ENCODE measurements at regions not wholly inside any gene's neighbourhood (a gene's known extent, or its start where the extent isn't known, plus 50 kb on each side); places are given as distances from the start of the nearest gene placed in this dataset.
"Not testable (repeated sequence)": the region's sequence is repeated elsewhere in the genome, so short reads cannot be mapped to it uniquely, and the experiment has no call there.

DNA sequence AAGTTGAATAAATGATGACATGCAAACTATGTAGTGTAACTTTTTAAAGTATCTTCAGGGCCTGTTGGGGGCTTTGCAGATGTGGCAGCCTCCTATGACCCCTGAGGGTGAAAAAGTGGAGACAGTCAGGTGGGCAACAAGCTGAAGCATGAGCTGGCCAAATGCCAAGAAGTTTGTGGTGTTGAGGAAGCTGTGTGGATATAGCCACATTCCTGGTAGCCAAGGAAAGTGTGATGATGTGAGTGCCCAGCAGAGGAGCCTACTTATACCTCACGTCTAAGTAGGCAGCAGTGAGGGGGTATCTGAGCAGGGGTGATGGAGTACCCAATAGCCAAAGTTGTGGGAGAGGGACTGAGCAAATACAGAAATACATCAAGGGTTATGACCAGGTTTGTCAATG lies 621.2 kb upstream of the CDH6 start:
- DNase-seq, result no peak

DNA sequence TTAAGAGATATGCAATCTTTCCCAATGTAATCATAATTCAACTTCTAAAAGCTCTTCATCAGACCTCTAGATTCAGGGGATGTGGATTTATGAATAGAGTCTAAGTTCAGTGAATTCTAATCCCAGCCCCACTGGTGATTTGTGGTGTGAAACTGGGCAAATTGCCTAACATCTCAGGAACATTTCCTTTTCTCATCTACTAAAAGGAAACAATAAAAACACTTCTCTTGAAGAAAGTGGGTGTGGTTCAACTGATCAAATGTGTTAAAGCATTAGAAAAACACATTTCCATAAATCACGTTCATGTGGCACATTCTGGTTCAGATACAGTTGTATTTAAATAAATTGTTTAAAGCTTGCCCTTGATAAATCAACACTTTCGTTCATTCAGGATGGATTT lies 631.7 kb upstream of the CDH6 start:
- no peak for DNase-seq

DNA sequence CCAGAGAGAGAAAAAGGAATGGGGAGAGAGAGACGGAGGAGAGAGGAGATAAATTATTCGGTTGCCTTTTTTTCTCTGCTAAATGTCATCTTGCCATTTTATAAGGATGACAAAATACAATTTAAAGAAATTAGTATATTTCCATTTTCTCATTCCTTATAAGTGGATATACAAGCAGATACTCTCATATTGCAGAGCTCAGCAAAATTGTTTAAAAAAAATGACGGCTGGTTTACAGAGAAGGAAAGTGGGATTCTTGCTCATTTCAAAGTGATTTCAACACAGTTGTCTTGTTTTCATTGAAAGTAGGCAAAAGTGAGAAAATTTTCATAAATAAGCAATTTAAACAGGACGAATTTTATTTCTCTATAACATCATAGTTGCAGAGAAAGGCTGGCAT lies 641.9 kb upstream of the CDH6 start:
- no peak for DNase-seq

DNA sequence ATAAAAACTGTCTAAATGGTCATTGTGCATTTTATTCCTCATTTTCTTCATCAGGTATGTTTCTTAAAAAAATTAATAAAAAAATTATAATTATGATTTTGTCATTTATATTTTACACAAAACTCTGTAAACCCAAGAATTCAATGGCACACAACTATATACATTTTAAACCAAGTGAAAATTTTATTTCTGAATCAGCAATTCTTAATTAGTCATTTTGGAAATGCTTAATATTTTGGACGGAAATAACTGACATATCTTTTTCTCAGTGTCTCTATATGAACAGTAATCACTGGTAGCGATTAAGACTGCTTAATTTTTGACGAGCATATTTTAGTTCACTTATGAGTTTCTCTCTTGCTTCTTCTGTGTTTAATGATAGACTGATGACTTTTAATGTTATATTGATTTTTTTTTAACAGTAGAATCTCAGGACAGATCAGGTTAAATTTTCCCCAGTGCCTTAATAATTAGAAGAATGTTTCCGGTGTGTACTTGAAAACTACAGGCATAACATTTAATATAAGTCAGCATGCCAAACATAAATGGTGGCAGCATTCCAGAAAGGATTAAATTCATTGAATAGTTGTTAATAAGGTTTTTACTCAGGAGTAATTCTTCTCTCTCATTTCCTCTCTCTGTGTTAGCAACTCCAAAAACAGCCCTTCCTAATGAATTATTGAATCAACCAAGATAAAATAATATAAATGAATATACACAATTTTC lies 644.7 kb upstream of the CDH6 start:
- no peak for DNase-seq

DNA sequence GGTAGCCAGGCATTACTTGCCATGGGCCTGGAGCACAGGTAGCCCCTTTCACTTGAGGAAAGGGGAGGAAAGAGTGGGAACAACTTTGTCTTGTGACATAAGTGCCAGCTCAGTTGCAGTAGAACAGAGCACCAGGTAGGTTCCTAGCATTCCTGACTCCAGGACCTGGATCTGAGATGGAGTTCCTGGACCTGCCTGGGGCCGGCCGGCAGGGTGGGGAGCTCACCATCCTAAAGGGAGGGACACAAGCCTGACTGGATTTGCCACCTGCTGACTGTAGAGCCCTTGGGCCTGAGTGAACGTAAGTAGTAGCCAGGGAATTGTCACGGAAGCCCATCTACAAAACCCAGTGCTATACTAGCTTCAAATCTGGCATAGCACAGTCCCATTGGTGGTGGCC lies 653.3 kb upstream of the CDH6 start:
- DNase-seq, result no peak

DNA sequence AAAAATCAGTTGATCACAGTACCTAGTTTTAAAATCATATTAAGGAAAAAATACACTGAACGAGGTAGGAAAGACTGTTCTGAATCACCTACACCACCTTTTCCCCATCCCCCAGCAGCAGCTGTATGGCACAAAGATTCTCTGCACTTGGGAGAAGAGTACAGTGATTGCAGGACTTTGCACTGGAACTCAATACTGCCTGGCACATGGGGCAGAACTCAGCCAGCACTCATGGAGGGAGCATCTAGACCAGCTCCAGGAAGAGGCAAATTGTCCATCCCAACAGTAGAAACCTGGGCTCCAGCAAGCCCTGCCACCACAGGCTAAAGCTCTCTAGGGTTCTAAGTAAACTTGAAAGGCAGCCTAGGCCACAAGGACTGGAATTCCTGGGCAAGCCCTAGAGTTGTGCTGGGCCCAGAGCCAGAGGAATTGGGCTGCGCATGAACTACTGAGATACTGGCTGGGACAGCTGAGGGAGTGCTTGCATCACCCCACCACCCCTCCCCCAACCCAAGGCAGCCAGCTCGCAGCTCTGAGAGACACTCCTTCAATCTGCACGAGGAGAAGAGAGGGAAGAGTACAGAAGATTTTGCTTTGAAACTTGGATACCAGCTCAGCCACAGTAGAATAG lies 654.4 kb upstream of the CDH6 start:
- no peak for DNase-seq

DNA sequence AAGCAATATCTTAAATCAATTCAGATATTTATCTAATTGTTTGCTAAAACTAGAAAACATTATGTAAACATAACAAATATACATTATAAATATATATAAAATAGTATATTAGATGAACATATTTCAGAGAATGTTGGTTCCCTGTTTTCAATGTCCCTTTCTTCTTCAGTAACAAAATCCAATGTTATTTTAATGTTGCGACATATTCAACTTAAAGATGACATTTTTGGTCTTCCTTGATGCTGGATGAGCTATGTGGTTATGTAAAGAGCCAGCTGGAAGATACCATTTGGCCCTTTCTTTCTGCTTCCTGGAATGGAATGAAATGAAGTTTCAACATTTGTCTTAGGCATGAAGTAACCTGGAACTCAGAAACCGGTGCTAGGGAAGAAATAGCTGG lies 668.1 kb upstream of the CDH6 start:
- DNase-seq, result no peak

DNA sequence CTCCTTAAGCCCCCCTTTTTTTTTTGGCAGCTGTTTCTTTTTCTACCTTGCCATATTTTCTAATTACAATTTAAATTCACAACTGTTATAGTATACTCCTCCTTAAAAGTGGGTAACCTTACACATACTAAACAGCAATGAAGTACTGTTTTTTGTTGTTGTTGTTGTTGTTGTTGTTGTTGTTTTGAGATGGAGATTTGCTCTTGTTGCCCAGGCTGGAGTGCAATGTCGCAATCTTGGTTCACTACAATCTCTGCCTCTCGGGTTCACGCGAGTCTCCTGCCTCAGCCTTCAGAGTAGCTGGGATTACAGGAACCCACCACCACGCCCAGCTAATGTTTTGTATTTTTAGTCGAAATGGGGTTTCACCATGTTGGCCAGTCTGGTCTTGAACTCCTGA lies 669.1 kb upstream of the CDH6 start:
- no peak for DNase-seq

DNA sequence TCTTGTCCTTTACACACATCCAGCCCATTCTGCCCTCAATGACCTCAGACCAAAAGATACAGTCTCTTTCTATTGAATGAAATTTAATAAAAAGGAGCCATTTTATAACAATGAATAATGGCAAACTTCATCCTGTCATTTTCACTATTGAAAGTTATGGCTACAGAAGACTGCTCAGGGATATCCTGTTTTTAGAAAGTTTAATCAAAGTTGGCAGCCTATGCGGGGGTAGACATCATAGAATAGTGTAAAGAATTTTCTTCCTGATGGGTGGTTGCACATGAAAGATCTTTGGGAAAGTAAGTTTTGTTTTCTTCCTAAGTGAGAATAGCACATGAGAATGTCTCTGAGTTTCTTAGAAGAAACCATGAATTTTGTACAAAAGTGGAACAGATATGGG lies 670.4 kb upstream of the CDH6 start:
- no peak for DNase-seq

DNA sequence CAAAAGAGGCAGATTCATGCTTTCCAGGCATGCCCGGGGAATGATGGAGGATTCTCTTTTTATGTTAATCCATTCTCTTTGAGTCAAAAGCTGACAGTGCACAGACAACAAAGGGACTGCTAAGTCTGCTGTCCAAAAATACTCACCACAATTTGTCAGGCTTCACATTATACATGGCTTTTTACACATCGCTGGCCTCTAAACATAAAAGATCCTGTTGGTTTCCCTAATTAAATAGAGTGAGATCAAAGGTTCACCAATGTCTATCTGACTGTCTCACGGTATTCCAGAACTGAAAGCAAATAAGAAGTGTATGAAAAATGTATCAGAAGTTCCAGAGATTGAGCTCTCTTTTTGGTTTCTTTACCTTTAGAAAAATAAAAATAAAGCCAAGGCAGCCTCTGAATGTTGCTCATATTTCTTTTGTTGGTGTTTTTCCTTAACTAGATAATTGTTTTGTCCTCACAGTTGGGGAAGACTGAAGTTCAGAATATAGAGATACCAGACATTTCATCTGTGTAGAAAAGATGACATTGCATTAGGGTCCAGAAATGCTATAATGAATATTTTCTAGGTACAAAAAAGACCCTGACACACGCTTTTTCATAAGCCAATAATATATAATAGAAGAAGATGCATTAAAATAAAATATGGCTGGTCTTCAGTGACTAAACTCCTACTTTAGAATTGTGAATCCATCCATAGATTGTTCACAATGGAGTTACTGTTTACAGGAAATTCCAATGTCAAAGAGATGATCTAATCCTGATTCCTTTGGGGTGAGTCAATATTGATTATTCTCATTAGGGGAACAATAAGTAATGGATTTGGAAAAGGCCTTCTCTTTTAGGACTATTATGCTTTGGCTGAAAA lies 688.2 kb upstream of the CDH6 start:
- no peak for DNase-seq

DNA sequence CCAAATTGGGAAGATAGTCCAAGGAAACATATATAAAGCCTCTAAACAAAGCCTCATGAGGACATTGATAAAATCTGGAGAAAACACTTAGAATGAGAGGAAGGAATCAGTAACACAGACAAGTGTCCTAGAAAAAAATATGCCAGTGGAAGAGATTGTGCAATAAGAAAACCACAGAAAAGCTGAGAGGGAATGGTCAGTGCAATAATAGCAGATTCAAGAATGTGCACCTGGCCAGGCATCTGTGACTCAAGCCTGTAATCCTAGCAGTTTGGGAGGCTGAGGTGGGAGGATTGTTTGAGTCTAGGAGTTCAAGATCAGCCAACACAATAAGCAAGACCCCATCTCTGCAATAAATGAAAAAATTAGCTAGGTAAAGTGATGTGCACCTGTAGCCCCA lies 691.2 kb upstream of the CDH6 start:
- no peak for DNase-seq

DNA sequence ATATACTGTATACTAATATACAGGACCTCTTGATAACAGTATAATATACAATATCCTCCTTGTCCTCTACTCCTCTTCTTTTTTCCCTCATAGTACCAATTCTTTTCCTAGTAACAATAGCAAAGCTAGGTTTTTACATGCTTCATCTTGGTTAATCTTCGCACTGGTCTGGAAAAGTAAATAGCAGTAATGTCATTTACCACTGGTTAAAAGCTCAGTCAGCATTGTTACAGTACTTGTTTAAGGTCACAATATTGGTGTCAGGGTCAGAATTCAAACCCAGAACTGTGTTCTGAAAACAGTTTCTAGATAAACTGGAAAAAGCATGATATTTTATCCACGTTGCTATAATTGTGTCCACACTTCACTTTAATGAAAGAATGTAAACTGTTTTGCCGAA lies 692.4 kb upstream of the CDH6 start:
- no peak for DNase-seq

DNA sequence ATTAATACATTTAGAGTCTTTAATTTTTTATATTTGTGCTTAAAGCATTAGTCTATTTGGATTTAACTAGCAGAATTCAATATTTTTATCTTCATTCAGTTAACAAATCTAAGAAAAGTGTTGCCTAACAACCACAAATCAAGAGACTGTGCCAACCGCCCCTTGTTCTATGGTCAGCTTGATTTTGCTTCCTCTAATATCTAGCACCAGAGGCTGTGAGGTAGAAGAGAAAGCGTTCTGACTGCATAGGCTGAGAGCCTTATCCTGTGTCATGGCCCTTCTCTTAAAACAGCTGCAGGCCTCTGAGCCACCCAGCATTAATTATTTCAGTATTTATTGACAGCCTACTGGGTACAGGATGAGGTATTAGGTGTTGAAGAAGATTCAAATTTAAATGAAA lies 693.0 kb upstream of the CDH6 start:
- no peak for DNase-seq

DNA sequence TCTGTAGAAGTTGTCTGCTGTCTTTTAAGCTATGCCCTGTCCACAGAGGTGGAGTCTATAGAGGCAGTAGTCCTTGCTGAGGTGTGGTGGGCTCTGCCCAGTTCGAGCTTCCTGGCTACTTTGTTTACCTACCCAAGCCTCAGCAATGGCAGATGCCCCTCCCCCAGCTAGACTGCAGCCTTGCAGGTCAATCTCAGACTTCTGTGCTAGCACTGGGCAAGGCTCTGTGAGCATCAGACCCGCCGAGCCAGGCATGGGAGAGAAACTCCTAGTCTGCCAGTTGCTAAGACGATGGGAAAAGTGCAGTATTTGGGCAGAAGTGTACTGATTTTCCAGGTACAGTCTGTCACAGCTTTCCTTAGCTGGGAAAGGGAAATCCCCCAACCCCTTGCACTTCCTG lies 694.1 kb upstream of the CDH6 start:
- no peak for DNase-seq

DNA sequence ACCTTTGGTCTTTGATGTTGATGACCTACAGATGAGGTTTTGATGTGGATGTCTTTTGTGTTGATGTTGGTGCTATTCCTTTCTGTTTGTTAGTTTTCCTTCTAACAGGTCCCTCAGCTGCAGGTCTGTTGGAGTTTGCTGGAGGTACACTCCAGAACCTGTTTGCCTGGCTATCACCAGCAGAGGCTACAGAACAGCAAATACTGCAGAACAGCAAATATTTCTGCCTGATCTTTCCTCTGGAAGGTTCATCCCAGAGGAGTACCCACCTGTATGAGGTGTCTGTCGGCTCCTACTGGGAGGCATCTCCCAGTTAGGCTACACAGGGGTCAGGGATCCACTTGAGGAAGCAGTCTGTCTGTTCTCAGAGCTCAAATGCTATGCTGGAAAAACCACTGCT lies 694.5 kb upstream of the CDH6 start:
- DNase-seq, result no peak

DNA sequence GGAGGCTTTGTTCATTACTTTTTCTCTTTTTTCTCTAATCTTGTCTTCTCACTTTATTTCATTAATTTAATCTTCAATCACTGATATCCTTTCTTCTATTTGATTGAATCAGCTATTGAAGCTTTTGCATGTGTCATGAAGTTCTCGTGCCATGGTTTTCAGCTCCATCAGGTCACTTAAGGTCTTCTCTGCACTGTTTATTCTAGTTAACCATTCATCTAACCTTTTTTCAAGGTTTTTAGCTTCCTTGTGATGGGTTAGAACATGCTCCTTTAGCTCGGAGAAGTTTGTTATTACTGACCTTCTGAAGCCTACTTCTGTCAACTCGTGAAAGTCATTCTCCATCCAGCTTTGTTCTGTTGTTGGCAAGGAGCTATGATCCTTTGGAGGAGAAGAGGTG lies 695.0 kb upstream of the CDH6 start:
- not testable (repeated sequence) for DNase-seq

DNA sequence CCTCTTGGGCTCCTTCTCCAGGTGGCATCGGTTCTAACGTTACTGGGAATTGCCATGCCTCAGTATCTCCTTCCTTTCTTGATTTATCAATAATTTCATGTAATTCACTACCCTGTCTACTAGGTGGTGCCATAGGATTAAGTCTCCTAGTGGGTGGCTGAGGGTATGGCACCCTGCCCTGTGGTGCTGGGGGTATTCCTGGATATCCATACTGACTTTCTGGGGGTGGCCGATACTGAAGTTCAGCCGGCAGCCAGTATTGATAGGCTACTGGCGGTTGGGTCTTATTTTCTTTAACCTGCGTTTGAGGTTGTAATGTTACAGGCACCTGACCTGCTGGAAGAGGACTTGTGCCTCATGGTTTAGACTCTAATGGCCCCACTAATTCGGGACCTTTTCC lies 699.4 kb upstream of the CDH6 start:
- DNase-seq, result not testable (repeated sequence)

DNA sequence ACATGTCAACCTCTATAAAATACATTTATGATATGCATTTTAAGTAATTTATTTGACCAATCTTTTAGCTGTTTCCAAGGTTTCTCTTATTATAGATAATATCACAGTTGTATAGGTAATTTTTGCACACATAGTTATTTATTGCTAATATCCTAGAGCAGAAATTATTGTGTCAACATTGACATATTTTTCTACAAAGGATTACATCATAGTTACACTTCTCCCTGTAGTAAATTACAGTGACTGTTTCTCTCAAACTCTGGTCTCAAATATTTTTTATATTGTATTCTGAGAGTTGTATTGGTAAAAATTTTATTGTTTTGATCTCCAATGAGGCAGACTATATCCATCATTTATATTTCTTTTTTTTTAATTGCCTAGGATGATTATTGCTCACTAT lies 714.4 kb upstream of the CDH6 start:
- DNase-seq, result no peak

DNA sequence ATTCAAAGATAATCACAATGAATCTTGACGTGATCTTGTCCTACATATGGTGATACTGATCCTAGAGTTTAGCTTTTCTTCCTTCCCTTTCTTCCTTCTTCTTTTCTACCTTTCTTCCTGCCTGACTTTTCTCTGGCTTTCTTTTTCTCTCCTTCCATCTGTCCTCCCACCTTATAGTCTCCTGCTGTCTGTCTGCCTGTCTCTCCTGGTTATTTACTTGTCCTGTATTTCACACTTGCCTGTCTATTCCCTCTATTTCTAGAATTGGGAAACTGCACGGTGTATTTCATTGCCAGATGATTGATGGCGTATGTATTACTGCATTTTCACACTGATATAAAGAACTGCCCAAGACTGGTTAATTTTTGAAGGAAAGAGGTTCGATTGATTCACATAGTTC lies 718.1 kb upstream of the CDH6 start:
- DNase-seq, result no peak

DNA sequence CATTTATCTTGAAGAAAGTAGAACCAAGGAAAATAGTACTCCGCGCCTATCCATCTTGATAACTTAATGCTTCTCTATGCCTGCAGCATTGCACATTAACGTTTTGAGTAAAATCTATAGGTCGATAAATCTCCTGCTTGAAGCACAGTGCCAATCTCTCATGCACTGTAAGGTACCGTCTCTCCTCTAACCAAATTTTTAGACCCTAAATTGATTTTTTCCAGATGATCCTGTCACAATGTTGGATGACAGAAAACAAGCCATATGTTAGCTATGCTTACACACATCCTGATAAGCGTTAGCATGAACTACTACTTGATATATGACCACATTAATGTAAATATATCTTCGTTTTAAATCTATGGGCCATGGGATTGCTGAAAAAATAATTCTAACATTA lies 723.8 kb upstream of the CDH6 start:
- no peak for DNase-seq

DNA sequence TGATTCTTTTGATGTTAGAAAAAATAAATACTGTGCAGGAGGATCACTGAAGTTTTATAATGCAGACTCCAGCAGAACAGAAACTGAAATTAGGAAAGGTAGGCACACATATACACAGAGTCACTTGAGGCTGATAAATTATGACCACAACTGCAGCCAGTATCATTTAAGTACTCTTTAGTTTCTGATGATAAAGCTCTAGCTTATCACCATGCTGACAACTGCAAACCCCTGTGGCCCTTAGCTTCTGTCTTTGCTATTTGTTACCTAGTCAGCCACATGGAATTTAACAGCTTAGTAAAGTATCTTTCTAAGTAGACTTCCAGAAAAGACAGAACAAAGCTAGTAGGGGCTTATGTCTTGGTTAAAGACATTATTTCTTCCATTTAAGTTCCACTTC lies 734.8 kb upstream of the CDH6 start:
- no peak for DNase-seq

DNA sequence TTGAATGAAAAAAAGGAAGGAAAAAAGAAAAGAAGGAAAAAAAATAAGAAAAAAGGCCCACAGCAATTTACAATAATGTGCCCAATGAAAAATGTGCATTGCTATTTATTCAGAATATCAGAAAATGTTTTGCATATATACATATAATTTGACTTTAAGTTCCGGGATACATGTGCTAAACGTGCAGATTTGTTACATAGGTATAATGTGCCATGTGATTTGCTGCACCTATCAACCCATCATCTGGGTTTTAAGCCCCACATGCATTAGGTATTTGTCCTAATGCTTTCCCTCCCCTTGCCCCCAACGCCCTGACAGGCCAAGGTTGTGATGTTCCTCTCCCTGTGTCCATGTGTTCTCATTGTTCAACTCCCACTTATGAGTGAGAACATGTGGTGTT lies 738.0 kb upstream of the CDH6 start:
- not testable (repeated sequence) for DNase-seq

DNA sequence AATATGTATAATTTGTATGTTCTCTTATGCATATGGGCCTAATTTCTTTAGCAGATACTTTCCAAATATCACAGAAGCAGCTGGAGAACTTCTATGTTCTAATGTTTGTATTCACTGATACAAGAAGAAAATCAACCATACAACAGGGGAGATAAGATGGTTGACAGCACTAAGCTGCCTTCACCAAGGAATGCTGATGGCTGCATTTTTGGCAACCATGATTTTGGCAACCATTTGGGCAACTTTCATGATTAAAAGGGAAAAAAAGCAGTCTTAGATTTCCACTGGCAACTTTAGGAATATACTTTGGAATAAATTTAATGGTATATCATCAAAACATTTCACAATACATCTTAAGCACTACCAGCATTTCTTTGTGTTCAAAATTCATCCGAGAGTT lies 740.3 kb upstream of the CDH6 start:
- no peak for DNase-seq

DNA sequence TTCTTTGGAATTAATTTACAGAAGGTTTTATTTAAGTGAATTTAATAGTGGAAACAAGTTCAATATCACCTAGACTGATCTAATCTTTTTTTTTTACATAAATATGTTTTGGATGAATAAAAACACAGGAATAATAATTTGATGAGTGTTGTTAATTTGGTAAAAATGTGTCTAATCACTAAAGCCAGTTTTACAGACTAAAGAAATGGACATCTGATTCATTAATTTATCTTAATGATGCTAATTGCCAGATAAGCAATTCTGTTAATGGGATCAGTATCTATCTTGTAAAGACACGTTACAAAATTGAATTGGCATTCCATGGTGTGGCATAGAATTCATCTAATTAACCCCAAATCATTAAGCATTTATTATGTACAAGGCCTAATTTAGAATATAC lies 743.3 kb upstream of the CDH6 start:
- DNase-seq, result no peak
